Upper lobe of right lung (tissue), 1 donor: ENCODE measurements at regions not wholly inside any gene's neighbourhood (a gene's known extent, or its start where the extent isn't known, plus 50 kb on each side); places are given as distances from the start of the nearest gene placed in this dataset.

ENCODE experiments used
- ATAC-seq: fragments of 200-7000 bp; cut with Tn5 transposase; one replicate; pipeline ENCODE4 v1.9.1; 2020; ENCODE audit warnings: mild to moderate bottlenecking, moderate library complexity
- DNase-seq: peaks from one replicate; pipeline ENCODE4 v3.0.0-alpha.2; 2020
- H3K27ac ChIP-seq: fragments of 200-600 bp; one replicate; pipeline ENCODE4 v1.8.0; 2022
- H3K27me3 ChIP-seq: fragments of 200-600 bp; one replicate; pipeline ENCODE4 v1.8.0; 2022; ENCODE audit warnings: mild to moderate bottlenecking
- H3K36me3 ChIP-seq: fragments of 200-600 bp; one replicate; pipeline ENCODE4 v1.8.0; 2022
- H3K4me1 ChIP-seq: fragments of 200-600 bp; one replicate; pipeline ENCODE4 v1.8.0; 2022
- H3K4me3 ChIP-seq: fragments of 200-600 bp; one replicate; pipeline ENCODE4 v1.8.0; 2022; ENCODE audit warnings: mild to moderate bottlenecking
- H3K9me3 ChIP-seq: fragments of 200-600 bp; one replicate; pipeline ENCODE4 v1.8.0; 2022
- CTCF ChIP-seq: fragments of 200-600 bp; IDR thresholded peaks from one replicate; pipeline ENCODE4 v1.8.0; 2022; ENCODE audit warnings: antibody characterized with exemption
- intact Hi-C: fragments of 100-400 bp; cut with DNase I; formaldehyde crosslinking; loops from one replicate; pipeline ENCODE4 v1.11.0; 2022
- donor health status: DM: no; HTN: yes; CAD: no; lungs with severe emphysema.

GRCh38 chr3:14590569-14590968 lies 50.4 kb upstream of the GRIP2 start:
- Histone ChIP-seq H3K4me1 (no peaks in the 10 kb centered on the region), H3K4me3 (no peak overlapping the region), H3K9me3 (no peaks in the 10 kb centered on the region), H3K36me3 (no peaks in the 10 kb centered on the region), H3K27ac (no peak overlapping the region), H3K27me3 (no peaks in the 10 kb centered on the region)
- no peak for ATAC-seq
- no peak for TF ChIP-seq CTCF
- intact Hi-C loops = no loop called here
- no peak for DNase-seq

- Histone ChIP-seq H3K4me1 (no peaks in the 10 kb centered on the region), H3K36me3 (no peaks in the 10 kb centered on the region), H3K27me3 (no peaks in the 10 kb centered on the region), H3K27ac (no peak overlapping the region), H3K9me3 (no peaks in the 10 kb centered on the region), H3K4me3 (no peak overlapping the region)
- ATAC-seq (no peak), DNase-seq (no peak)
- intact Hi-C loops = no loop called here
- TF ChIP-seq CTCF = no peak
Measured at GRCh38 chr3:14592390-14592789, 52.2 kb upstream of the GRIP2 start.

GRCh38 chr3:14592836-14593235 lies 52.7 kb upstream of the GRIP2 start:
- Histone ChIP-seq H3K36me3 (no peaks in the 10 kb centered on the region), H3K4me1 (no peaks in the 10 kb centered on the region), H3K9me3 (no peaks in the 10 kb centered on the region), H3K4me3 (no peak overlapping the region), H3K27me3 (peaks cover under 1% of the 10 kb centered on the region), H3K27ac (no peak overlapping the region)
- no peak for ATAC-seq
- no peak for TF ChIP-seq CTCF
- intact Hi-C loops = no loop called here
- DNase-seq = no peak

- no peaks in the 10 kb centered on the region for H3K36me3 ChIP-seq
- intact Hi-C loops = no loop called here
- no peaks in the 10 kb centered on the region for H3K9me3 ChIP-seq
- no peak overlapping the region for H3K4me3 ChIP-seq
- DNase-seq (no peak), ATAC-seq (no peak)
- no peak for TF ChIP-seq CTCF
- H3K27ac ChIP-seq = no peak overlapping the region
- H3K4me1 ChIP-seq = no peaks in the 10 kb centered on the region
- peaks cover 11% of the 10 kb centered on the region for H3K27me3 ChIP-seq
Measured at GRCh38 chr3:14594234-14594633, 54.1 kb upstream of the GRIP2 start.

DNA sequence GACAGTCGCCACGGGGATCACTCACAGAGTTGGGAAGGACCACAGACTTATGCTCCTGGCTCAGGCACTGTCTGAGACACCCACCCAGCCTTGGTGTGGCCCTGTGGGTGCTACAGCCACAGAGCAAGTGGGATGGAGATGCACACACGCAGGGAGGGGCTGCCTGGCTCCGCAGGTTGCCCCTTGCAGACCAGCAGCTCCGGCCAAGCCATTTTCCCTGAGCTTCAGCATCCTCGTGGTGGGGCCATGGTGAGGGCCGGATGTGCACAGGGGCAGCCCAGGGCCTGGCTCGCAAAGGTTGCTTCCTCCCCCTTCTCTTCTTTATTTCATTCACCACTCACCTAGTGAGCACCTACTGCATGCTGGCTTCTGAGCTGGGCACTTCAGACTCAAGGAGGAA lies 55.4 kb upstream of the GRIP2 start:
- TF ChIP-seq CTCF = no peak
- no peak for DNase-seq
- Histone ChIP-seq H3K4me1 (no peaks in the 10 kb centered on the region), H3K27ac (no peak overlapping the region), H3K4me3 (no peak overlapping the region), H3K9me3 (no peaks in the 10 kb centered on the region), H3K36me3 (no peaks in the 10 kb centered on the region), H3K27me3 (peaks cover 16% of the 10 kb centered on the region)
- no peak for ATAC-seq
- intact Hi-C loops = no loop called here

DNA sequence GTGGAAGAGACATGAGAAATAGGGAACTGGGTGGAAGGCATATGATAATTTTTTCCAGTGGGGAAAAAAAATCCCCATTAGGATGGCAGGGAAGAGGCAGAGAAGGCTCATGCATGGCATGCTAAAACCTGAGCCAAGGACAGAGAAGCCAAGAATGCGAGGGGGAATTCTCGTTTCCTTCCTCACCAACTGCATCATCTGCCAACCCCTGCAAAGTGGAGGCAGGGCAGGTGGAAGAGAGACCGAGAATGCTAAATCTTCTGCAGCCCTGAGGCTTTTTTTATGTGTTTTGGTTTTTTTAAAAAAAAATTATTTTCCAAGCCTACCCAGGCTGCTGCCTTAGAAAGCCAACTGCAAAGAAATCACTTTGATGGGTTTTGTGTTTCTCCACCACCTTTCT lies 54.3 kb upstream of the CCDC174 start:
- intact Hi-C loops = no loop called here
- no peaks in the 10 kb centered on the region for H3K9me3 ChIP-seq
- H3K4me1 ChIP-seq = peaks cover 2% of the 10 kb centered on the region
- peaks cover 30% of the 10 kb centered on the region for H3K27me3 ChIP-seq
- no peak for DNase-seq
- H3K36me3 ChIP-seq = no peaks in the 10 kb centered on the region
- no peak for TF ChIP-seq CTCF
- H3K27ac ChIP-seq = no peak overlapping the region
- H3K4me3 ChIP-seq = no peak overlapping the region
- no peak for ATAC-seq
